ENCODE measurements at regions not wholly inside any gene's neighbourhood (a gene's known extent, or its start where the extent isn't known, plus 50 kb on each side); places are given as distances from the start of the nearest gene placed in this dataset.

- TF ChIP-seq POLR2AphosphoS5 (IDR thresholded peaks at IDR 0.05) (no peak), CTCF (IDR thresholded peaks at IDR 0.05 in 8 of 11, conservative IDR thresholded peaks at IDR 0.05 in 3 of 11) (no peak), POLR2A (IDR thresholded peaks at IDR 0.05) (no peak)
Observed at GRCh38 chr1:200265881-200266280, 144.0 kb downstream of the ZNF281 start.
